ENCODE measurements at regions not wholly inside any gene's neighbourhood (a gene's known extent, or its start where the extent isn't known, plus 50 kb on each side); places are given as distances from the start of the nearest gene placed in this dataset.
"Not testable (repeated sequence)": the region's sequence is repeated elsewhere in the genome, so short reads cannot be mapped to it uniquely, and the experiment has no call there.

- Histone ChIP-seq H3K27me3 (ENCODE audit: control insufficient read depth in 1 of 2, insufficient read depth in 2 of 2, low read length in 2 of 2) (no peaks in the 10 kb centered on the region), H3K9me3 (ENCODE audit: control insufficient read depth in 2 of 2, low read length in 2 of 2) (no peaks in the 10 kb centered on the region), H3K36me3 (ENCODE audit: control insufficient read depth in 2 of 2, insufficient read depth in 2 of 2, low read length in 2 of 2) (no peaks in the 10 kb centered on the region), H3K9ac (ENCODE audit: low read length in 2 of 2) (no peak overlapping the region), H3K4me1 (ENCODE audit: control insufficient read depth, insufficient read depth, low read length) (no peaks in the 10 kb centered on the region), H3K4me3 (ENCODE audit: low read length in 2 of 2) (no peak overlapping the region), H3K27ac (ENCODE audit: low read length) (no peak overlapping the region)
Observed at GRCh38 chr3:110307065-110307809, 764.4 kb upstream of the NECTIN3 start.

GRCh38 chr3:110311541-110311940 is 760.1 kb upstream of the NECTIN3 start:
- Histone ChIP-seq H3K27me3 (ENCODE audit: control insufficient read depth in 1 of 2, insufficient read depth in 2 of 2, low read length in 2 of 2) (no peaks in the 10 kb centered on the region), H3K4me3 (ENCODE audit: low read length in 2 of 2) (no peak overlapping the region), H3K9ac (ENCODE audit: low read length in 2 of 2) (no peak overlapping the region), H3K36me3 (ENCODE audit: control insufficient read depth in 2 of 2, insufficient read depth in 2 of 2, low read length in 2 of 2) (no peaks in the 10 kb centered on the region), H3K9me3 (ENCODE audit: control insufficient read depth in 2 of 2, low read length in 2 of 2) (no peaks in the 10 kb centered on the region), H3K27ac (ENCODE audit: low read length) (no peak overlapping the region), H3K4me1 (ENCODE audit: control insufficient read depth, insufficient read depth, low read length) (no peaks in the 10 kb centered on the region)

DNA sequence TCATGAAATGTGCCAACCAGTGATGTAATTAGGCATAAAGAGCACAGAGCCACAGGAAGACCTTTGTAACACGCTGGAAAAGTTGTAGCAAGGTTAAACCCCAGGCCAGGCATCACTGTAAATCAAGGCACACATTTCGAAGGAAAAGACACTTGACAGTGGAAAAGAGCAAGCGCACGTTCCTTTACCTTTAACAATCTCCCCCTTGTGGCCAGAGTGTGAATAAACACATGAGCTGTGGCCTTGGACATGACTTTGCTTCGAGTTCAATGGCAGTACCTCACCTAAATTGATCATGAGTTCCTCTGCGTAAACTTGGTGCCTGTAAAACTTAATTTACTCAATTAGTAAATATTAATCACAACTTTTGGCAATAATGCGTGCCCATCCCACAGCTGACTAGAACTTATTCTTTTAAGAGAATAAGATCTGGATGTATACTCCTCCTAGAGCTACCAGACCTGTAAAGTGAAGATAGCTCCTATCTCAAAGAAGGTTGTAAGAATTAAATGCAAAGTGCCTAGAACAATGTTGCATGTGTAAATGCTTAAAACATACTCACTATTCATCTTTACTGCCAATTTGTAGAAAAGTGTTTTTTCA is 757.0 kb upstream of the NECTIN3 start:
- no peaks in the 10 kb centered on the region for H3K4me1 ChIP-seq (ENCODE audit: control insufficient read depth, insufficient read depth, low read length)
- no peak overlapping the region for H3K9ac ChIP-seq (ENCODE audit: low read length in 2 of 2)
- H3K27ac ChIP-seq (ENCODE audit: low read length), result no peak overlapping the region
- no peaks in the 10 kb centered on the region for H3K27me3 ChIP-seq (ENCODE audit: control insufficient read depth in 1 of 2, insufficient read depth in 2 of 2, low read length in 2 of 2)
- H3K36me3 ChIP-seq (ENCODE audit: control insufficient read depth in 2 of 2, insufficient read depth in 2 of 2, low read length in 2 of 2), result no peaks in the 10 kb centered on the region
- no peaks in the 10 kb centered on the region for H3K9me3 ChIP-seq (ENCODE audit: control insufficient read depth in 2 of 2, low read length in 2 of 2)
- H3K4me3 ChIP-seq (ENCODE audit: low read length in 2 of 2), result no peak overlapping the region

DNA sequence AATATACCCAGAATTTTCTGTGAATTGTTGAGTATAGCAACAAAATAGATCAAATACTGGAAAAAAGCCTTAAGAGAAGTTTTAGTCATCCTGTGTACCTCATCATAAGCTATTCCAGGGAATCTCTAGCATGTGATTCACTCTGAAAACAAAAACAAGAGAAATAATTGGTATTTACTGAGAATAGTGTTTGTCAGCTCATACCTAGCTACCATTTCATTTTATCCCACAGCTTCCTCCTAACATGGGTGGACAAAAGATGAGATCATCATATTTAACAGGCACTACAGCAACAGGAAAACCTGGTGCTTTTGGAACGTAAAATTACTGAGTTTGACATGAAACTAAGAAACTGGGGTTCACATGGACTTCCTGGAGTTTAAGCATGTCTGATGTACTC is 753.5 kb upstream of the NECTIN3 start:
- no peaks in the 10 kb centered on the region for H3K4me1 ChIP-seq (ENCODE audit: control insufficient read depth, insufficient read depth, low read length)
- H3K9me3 ChIP-seq (ENCODE audit: control insufficient read depth in 2 of 2, low read length in 2 of 2), result no peaks in the 10 kb centered on the region
- no peak overlapping the region for H3K4me3 ChIP-seq (ENCODE audit: low read length in 2 of 2)
- no peaks in the 10 kb centered on the region for H3K36me3 ChIP-seq (ENCODE audit: control insufficient read depth in 2 of 2, insufficient read depth in 2 of 2, low read length in 2 of 2)
- H3K27ac ChIP-seq (ENCODE audit: low read length), result no peak overlapping the region
- no peak overlapping the region for H3K9ac ChIP-seq (ENCODE audit: low read length in 2 of 2)
- H3K27me3 ChIP-seq (ENCODE audit: control insufficient read depth in 1 of 2, insufficient read depth in 2 of 2, low read length in 2 of 2), result no peaks in the 10 kb centered on the region

DNA sequence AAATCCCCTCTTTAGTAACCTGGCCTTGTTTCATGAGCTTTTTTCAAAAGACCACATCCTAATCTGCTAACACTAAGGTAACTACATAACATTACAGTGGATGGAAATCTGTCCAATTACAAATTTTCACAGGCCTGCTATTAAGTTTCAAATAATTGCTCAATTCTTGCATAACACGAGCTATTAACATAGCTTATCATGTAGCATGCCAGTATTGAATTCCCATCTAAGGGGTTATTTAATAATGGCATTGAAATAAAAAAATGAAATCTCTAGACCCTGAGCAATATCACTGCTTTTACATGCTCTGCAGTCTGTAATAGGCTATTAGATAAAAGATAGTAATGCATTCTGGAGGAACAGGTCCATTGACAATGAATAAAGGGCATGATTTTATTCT is 748.3 kb upstream of the NECTIN3 start:
- H3K9ac ChIP-seq (ENCODE audit: low read length in 2 of 2), result no peak overlapping the region
- H3K27ac ChIP-seq (ENCODE audit: low read length), result no peak overlapping the region
- no peak overlapping the region for H3K4me3 ChIP-seq (ENCODE audit: low read length in 2 of 2)
- H3K36me3 ChIP-seq (ENCODE audit: control insufficient read depth in 2 of 2, insufficient read depth in 2 of 2, low read length in 2 of 2), result no peaks in the 10 kb centered on the region
- H3K27me3 ChIP-seq (ENCODE audit: control insufficient read depth in 1 of 2, insufficient read depth in 2 of 2, low read length in 2 of 2), result no peaks in the 10 kb centered on the region
- no peaks in the 10 kb centered on the region for H3K9me3 ChIP-seq (ENCODE audit: control insufficient read depth in 2 of 2, low read length in 2 of 2)
- no peaks in the 10 kb centered on the region for H3K4me1 ChIP-seq (ENCODE audit: control insufficient read depth, insufficient read depth, low read length)

- no peaks in the 10 kb centered on the region for H3K4me1 ChIP-seq (ENCODE audit: control insufficient read depth, insufficient read depth, low read length)
- H3K9me3 ChIP-seq (ENCODE audit: control insufficient read depth in 2 of 2, low read length in 2 of 2), result no peaks in the 10 kb centered on the region
- no peaks in the 10 kb centered on the region for H3K27me3 ChIP-seq (ENCODE audit: control insufficient read depth in 1 of 2, insufficient read depth in 2 of 2, low read length in 2 of 2)
- no peaks in the 10 kb centered on the region for H3K36me3 ChIP-seq (ENCODE audit: control insufficient read depth in 2 of 2, insufficient read depth in 2 of 2, low read length in 2 of 2)
- no peak overlapping the region for H3K4me3 ChIP-seq (ENCODE audit: low read length in 2 of 2)
- H3K27ac ChIP-seq (ENCODE audit: low read length), result no peak overlapping the region
- no peak overlapping the region for H3K9ac ChIP-seq (ENCODE audit: low read length in 2 of 2)
Observed at GRCh38 chr3:110324171-110324705, 747.4 kb upstream of the NECTIN3 start.

GRCh38 chr3:110327870-110328269 is 743.7 kb upstream of the NECTIN3 start:
- Histone ChIP-seq H3K9ac (ENCODE audit: low read length in 2 of 2) (no peak overlapping the region), H3K27me3 (ENCODE audit: control insufficient read depth in 1 of 2, insufficient read depth in 2 of 2, low read length in 2 of 2) (no peaks in the 10 kb centered on the region), H3K4me3 (ENCODE audit: low read length in 2 of 2) (no peak overlapping the region), H3K9me3 (ENCODE audit: control insufficient read depth in 2 of 2, low read length in 2 of 2) (no peaks in the 10 kb centered on the region), H3K36me3 (ENCODE audit: control insufficient read depth in 2 of 2, insufficient read depth in 2 of 2, low read length in 2 of 2) (no peaks in the 10 kb centered on the region), H3K27ac (ENCODE audit: low read length) (no peak overlapping the region), H3K4me1 (ENCODE audit: control insufficient read depth, insufficient read depth, low read length) (no peaks in the 10 kb centered on the region)

- not testable (repeated sequence) for H3K27ac ChIP-seq (ENCODE audit: low read length)
Observed at GRCh38 chr3:110331562-110331961, 740.1 kb upstream of the NECTIN3 start.

GRCh38 chr3:110332629-110333028 is 739.0 kb upstream of the NECTIN3 start:
- Histone ChIP-seq H3K27ac (ENCODE audit: low read length) (no peak overlapping the region), H3K9me3 (ENCODE audit: control insufficient read depth in 2 of 2, low read length in 2 of 2) (no peaks in the 10 kb centered on the region), H3K27me3 (ENCODE audit: control insufficient read depth in 1 of 2, insufficient read depth in 2 of 2, low read length in 2 of 2) (no peaks in the 10 kb centered on the region), H3K4me1 (ENCODE audit: control insufficient read depth, insufficient read depth, low read length) (no peaks in the 10 kb centered on the region), H3K4me3 (ENCODE audit: low read length in 2 of 2) (no peak overlapping the region), H3K36me3 (ENCODE audit: control insufficient read depth in 2 of 2, insufficient read depth in 2 of 2, low read length in 2 of 2) (no peaks in the 10 kb centered on the region), H3K9ac (ENCODE audit: low read length in 2 of 2) (no peak overlapping the region)

More at GRCh38 chr3:110331562-110331961, 740.1 kb upstream of the NECTIN3 start:
- not testable (repeated sequence) for H3K27me3 ChIP-seq (ENCODE audit: control insufficient read depth in 1 of 2, insufficient read depth in 2 of 2, low read length in 2 of 2); H3K9me3 ChIP-seq (ENCODE audit: control insufficient read depth in 2 of 2, low read length in 2 of 2); H3K36me3 ChIP-seq (ENCODE audit: control insufficient read depth in 2 of 2, insufficient read depth in 2 of 2, low read length in 2 of 2); H3K4me3 ChIP-seq (ENCODE audit: low read length in 2 of 2); H3K9ac ChIP-seq (ENCODE audit: low read length in 2 of 2); H3K4me1 ChIP-seq (ENCODE audit: control insufficient read depth, insufficient read depth, low read length)

DNA sequence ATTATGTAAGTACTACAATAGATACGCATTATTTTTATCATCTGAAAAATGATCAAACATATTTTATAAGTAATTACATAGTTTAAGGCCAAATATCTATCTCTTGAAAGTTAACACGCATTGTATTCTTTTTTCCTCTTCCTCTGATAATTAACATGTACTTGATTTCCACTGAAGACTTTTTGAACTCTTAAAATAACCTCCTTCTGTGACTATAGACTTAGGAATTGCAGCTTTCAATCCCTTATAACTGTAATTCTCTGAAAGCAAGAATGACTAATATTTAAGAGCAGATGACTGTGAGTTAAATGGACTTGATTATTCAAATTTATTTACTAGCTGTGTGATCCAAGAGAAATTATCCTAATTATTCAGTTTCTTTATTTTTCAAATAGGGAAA is 730.6 kb upstream of the NECTIN3 start:
- Histone ChIP-seq H3K27me3 (ENCODE audit: control insufficient read depth in 1 of 2, insufficient read depth in 2 of 2, low read length in 2 of 2) (no peaks in the 10 kb centered on the region), H3K27ac (ENCODE audit: low read length) (no peak overlapping the region), H3K36me3 (ENCODE audit: control insufficient read depth in 2 of 2, insufficient read depth in 2 of 2, low read length in 2 of 2) (no peaks in the 10 kb centered on the region), H3K4me1 (ENCODE audit: control insufficient read depth, insufficient read depth, low read length) (no peaks in the 10 kb centered on the region), H3K4me3 (ENCODE audit: low read length in 2 of 2) (no peak overlapping the region), H3K9ac (ENCODE audit: low read length in 2 of 2) (no peak overlapping the region), H3K9me3 (ENCODE audit: control insufficient read depth in 2 of 2, low read length in 2 of 2) (no peaks in the 10 kb centered on the region)

DNA sequence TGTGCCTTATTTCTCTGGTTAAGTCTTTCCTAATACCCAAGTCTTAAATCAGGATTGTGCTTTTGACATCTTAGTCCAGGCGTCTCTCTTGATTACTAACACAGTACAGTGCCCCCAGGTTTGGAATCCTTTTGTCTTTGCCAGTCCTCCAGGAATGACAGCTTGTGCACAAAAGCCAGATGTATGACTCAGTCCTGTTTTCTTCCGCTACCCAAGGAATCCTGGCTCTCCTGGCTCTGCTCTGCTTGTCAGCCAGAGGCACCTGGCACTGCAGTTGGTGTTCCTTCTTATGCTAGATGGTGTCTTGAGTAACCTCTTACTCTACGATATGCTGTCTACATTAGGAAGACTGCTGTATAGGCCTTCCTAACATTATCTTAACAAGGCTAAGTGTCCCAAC is 728.2 kb upstream of the NECTIN3 start:
- no peaks in the 10 kb centered on the region for H3K4me1 ChIP-seq (ENCODE audit: control insufficient read depth, insufficient read depth, low read length)
- H3K4me3 ChIP-seq (ENCODE audit: low read length in 2 of 2), result no peak overlapping the region
- no peaks in the 10 kb centered on the region for H3K27me3 ChIP-seq (ENCODE audit: control insufficient read depth in 1 of 2, insufficient read depth in 2 of 2, low read length in 2 of 2)
- no peaks in the 10 kb centered on the region for H3K36me3 ChIP-seq (ENCODE audit: control insufficient read depth in 2 of 2, insufficient read depth in 2 of 2, low read length in 2 of 2)
- H3K9ac ChIP-seq (ENCODE audit: low read length in 2 of 2), result no peak overlapping the region
- no peaks in the 10 kb centered on the region for H3K9me3 ChIP-seq (ENCODE audit: control insufficient read depth in 2 of 2, low read length in 2 of 2)
- H3K27ac ChIP-seq (ENCODE audit: low read length), result no peak overlapping the region

Measured in stomach smooth muscle (tissue), 2 donors.